ENCODE measurements at regions not wholly inside any gene's neighbourhood (a gene's known extent, or its start where the extent isn't known, plus 50 kb on each side); places are given as distances from the start of the nearest gene placed in this dataset.
"Not testable (repeated sequence)": the region's sequence is repeated elsewhere in the genome, so short reads cannot be mapped to it uniquely, and the experiment has no call there.

- DNase-seq = no peak
Measured at GRCh38 chrX:102784550-102784949, 64.0 kb downstream of the GPRASP3 start.

- no peak for DNase-seq
Measured at GRCh38 chrX:102787283-102787682, 66.7 kb downstream of the GPRASP3 start.

DNA sequence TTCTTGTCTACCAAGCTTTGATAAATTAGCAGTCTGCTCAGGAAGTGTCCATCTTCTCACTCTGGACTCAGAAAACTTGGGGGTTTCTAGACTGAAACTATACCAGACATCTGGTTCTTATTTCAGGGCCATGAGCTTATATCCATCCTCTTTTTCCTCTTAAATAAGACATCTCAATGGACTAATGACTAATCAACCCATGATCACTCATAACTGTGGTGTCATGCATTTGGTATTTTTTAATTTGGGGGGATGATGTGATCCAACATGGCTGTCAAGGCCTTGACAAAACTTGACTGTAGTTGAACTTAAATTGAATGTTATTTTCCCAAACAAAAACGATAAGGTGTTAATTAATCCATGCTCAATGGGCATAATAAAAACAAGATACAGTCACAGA lies 87.8 kb downstream of the GPRASP3 start:
- no peak for DNase-seq

GRCh38 chrX:102818269-102818668 lies 97.7 kb downstream of the GPRASP3 start:
- not testable (repeated sequence) for DNase-seq

GRCh38 chrX:102832661-102833060 lies 104.4 kb upstream of the RAB40AL start:
- no peak for DNase-seq

GRCh38 chrX:102833136-102833535 lies 103.9 kb upstream of the RAB40AL start:
- no peak for DNase-seq

DNA sequence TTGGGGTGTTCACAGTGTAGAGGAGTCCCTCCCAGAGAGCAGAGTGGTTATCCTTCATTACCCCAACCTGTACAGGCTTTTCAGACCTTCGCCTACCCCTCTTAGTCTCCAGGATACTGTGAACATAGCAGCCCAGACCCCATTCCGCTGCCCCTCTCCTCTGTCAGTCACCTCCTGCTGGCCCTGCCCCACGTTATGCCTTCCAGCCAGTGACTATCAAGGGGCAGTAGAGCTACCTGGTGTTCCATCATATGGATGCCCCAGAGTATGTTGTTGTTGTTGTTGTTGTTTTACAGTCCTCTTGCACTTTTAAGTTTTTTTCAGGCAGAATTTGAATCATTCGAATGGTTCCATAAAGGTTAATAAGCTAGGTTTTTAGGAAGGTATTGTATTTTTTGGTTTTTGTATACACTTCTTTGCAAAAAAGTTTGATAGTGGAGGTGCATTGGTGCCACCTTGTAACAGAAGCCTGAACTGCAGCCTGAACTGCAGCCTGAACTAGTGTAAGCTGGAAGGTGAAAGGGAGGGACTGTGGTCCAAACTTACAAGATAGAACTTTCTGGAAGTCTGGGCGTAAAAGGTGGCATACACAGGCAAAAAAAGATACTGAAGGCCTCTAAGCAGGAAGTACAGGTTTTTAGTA lies 101.4 kb upstream of the RAB40AL start:
- DNase-seq = no peak

DNA sequence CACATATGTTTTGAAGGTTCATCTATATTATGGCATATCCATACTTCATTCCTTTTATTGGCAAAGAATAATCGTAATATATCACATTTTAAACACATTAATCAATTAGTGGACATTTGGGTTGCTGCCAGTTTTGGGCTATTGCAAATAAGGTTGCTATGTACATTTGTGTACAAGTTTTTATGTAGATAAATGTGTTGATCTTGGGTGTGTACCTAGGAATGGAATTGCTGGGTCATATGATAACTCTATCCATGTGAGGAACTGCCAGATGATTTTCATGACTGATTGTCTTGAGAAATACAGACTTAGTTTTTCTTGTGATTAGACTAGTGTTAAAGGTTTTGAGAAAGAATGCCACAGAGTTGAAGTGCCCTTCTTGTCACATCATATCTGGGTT lies 99.2 kb upstream of the RAB40AL start:
- no peak for DNase-seq

DNA sequence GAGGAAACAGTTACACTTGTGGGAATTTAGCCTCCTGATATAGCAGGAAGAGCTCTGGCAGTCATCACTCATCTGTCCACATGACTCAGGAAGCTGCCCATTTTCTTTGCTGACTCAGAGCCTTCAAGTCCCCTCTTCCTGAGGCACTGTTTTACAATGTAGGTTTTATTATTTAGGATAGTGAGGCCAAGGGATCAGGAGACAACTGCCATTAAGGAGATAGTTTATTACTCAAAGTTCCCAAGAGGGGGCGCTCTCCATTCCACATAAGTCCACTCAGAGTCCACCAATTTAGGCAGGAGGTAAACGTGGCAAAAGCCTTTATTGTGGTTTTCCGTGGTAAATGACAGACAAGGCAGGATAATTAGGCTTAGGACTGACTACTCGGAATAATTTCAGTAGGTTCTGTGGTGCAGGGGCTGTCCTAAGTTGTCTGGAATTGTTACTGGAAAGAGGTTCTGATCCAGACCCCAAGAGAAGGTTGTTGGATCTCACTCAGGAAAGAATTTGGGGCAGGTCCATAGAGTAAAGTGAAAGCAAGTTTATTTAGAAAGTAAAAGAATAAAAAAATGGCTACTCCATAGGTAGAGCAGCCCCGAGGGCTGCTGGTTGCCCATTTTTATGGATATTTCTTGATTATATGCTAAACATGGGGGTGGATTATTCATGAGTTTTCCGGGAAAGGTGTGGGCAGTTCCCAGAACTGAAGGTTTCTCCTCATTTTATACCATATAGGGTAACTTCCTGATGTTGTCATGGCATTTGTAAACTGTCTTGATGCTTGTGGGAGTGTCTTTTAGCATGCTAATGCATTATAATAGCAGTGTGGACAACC lies 96.0 kb upstream of the RAB40AL start:
- no peak for DNase-seq

DNA sequence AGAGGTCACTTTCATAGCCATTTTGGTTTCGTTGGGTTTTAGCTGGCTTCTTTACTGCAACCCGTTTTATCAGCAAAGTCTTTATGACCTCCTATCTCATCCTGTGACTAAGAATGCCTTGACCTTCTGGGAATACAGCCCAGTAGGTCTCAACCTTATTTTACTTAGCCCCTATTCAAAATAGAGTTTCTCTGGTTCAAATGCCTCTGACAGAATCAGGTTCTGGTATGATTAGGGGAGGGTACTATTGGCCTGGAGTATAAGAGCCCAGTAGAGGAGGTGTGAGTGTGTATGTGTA lies 95.4 kb upstream of the RAB40AL start:
- no peak for DNase-seq

DNA sequence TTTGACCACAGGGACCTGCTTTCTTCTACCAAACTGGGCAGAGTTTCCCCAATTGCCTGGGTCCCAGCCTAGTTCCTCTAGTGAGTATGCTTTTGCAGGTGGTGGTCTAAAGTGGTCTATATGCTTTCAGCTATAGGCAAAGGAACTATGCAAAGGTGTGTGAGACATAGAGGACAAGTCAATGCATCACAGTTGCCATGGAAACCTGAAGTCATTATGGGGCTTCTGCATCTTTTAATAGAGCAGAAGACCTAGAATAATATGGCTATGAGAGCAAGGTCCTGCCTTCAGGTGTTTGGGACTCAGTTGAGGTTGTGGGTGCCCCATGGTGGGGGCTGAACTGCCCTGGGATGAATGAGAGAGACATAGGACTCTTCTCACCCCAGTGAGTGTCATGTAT lies 92.1 kb upstream of the RAB40AL start:
- DNase-seq = no peak

- DNase-seq = no peak
Measured at GRCh38 chrX:102846544-102847236, 90.4 kb upstream of the RAB40AL start.

DNA sequence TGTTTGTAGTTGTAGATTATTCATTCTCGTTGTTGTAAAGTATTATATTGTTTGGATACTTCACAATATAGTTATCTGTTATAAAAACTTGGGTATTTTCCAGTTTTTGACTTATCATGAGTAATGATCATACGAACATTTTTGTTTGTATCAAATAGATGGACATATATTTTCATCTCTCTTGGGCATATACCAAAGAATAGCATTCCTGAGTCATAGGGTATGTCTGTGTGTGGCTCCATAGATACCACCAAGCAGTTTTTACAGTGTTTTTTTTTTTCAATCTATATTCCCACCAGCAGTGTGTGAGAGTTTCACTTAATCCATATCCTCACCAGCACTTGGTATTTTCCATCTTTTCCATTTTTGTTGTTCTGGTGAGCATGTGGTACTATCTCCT lies 89.7 kb upstream of the RAB40AL start:
- DNase-seq = no peak

- no peak for DNase-seq
Measured at GRCh38 chrX:102849396-102849795, 87.7 kb upstream of the RAB40AL start.

- DNase-seq = not testable (repeated sequence)
Measured at GRCh38 chrX:102858826-102859549, 78.1 kb upstream of the RAB40AL start.

GRCh38 chrX:102859550-102859871 lies 77.6 kb upstream of the RAB40AL start:
- no peak for DNase-seq

GRCh38 chrX:102860235-102860634 lies 76.8 kb upstream of the RAB40AL start:
- no peak for DNase-seq

DNA sequence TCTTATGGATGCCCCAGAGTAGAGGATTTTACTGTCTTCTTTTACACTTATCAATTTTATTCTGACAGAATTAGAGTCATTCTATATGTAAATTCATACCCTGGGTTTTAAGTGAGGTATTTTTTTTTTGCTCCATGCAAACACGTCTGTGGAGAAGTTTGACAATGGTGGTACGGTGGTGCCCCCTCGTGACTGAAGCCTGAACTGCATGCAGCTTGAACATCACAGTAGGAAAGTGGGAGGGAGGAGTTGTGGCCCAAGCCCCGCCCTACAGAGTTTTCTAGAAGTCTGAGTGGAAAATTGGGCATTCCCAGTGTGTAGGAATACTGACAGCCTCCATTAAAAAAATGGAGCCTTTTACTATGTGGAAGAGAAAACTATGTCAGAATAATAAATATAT lies 73.3 kb upstream of the RAB40AL start:
- peak; percentile 63 to 70 for DNase-seq

GRCh38 chrX:102866981-102867656 lies 70.0 kb upstream of the RAB40AL start:
- no peak for DNase-seq

DNA sequence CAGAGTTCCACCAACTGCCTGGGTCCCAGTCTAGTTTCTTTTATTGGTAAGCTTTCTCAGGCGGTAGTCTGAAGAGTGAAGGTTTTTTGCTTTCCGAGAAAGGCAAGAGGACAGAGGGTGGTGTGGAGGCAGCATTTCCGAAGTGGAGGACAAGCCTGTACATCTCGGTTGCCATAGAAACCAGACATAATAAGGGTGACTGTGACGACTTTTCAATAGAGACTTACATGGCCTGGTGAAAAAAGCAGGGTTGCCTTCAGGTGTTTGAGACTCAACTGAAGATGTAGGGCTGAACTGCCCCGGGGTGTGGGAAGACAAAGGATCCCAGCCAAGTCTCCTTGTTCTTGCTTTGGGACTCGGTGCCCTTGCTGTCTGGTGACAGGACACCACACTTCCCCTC lies 53.6 kb upstream of the RAB40AL start:
- DNase-seq = no peak
